GM12878 (cell line): ENCODE measurements at regions not wholly inside any gene's neighbourhood (a gene's known extent, or its start where the extent isn't known, plus 50 kb on each side); places are given as distances from the start of the nearest gene placed in this dataset.

ENCODE experiments used
- ATAC-seq: fragments of 200-7000 bp; cut with Tn5 transposase; 3 replicates; pipeline ENCODE4 v1.9.1; 2020; ENCODE audit warnings: mild to moderate bottlenecking, moderate library complexity
- BruUV-seq: library from RNA; stranded (reverse); fragments of 400-500 nt; replicated peaks from 2 replicates; lab custom pipeline; 2021; lab: Mats Ljungman, UMichigan
- CTCF ChIA-PET: fragments of 300-600 bp; sonication (Branson Sonifier 250); formaldehyde crosslinking; extraction: SDS; loops from one replicate; lab custom pipeline; 2021; ENCODE audit warnings: inconsistent platforms; lab: Yijun Ruan, JAX
- POLR2A ChIA-PET: fragments of 350-600 bp; formaldehyde crosslinking; extraction: SDS; loops from one replicate; lab custom pipeline; 2021; ENCODE audit warnings: inconsistent platforms; lab: Charles Lee
- RAD21 ChIA-PET: fragments of 300-600 bp; sonication (Branson Sonifier 250); formaldehyde crosslinking; loops from one replicate; lab custom pipeline; 2023; ENCODE audit warnings: antibody characterized with exemption; ENCODE audit not compliant: unreplicated experiment; lab: Charles Lee
- SMC1A ChIA-PET: fragments of 300-600 bp; sonication (Branson Sonifier 250); formaldehyde crosslinking; loops from one replicate; lab custom pipeline; 2023; ENCODE audit not compliant: unreplicated experiment, uncharacterized antibody; lab: Charles Lee
- DNase-seq: peaks from one replicate; pipeline ENCODE4 v3.0.0-alpha.2; 2011; ENCODE audit warnings: low read depth, low spot score
- FAIRE-seq: peaks from 3 replicates; lab custom pipeline; 2011; peaks lifted over from hg19 to GRCh38; lab: Jason Lieb, UNC
- H2AFZ ChIP-seq: 2 replicates; pipeline ENCODE4 v1.6.0; 2011; ENCODE audit warnings: low read depth, low read length, control low read depth; ENCODE audit not compliant: control insufficient read depth
- H3K27ac ChIP-seq: 2 replicates; pipeline ENCODE4 v1.5.1; 2011; ENCODE audit warnings: control low read depth; ENCODE audit not compliant: control insufficient read depth, insufficient read depth
- H3K27me3 ChIP-seq, 2 experiments: replicated peaks in 1 of 2; 2 replicates each; pipeline versions ENCODE4 v1.6.0 to v1.6.1; 2011; ENCODE audit warnings: low read length in 1 of 2; ENCODE audit not compliant: control insufficient read depth in 2 of 2, insufficient read depth in 2 of 2
- H3K36me3 ChIP-seq, 2 experiments: 2 replicates each; pipeline ENCODE4 v1.5.1; 2011; ENCODE audit warnings: low read length in 1 of 2; ENCODE audit not compliant: control insufficient read depth in 2 of 2, insufficient read depth in 2 of 2
- H3K4me1 ChIP-seq: 2 replicates; pipeline ENCODE4 v1.6.1; 2011; ENCODE audit warnings: mild to moderate bottlenecking, low read length, moderate library complexity, mixed read lengths; ENCODE audit not compliant: control insufficient read depth, insufficient read depth
- H3K4me2 ChIP-seq: 2 replicates; pipeline ENCODE4 v1.6.0; 2011; ENCODE audit warnings: control low read depth; ENCODE audit not compliant: control insufficient read depth, insufficient read depth
- H3K4me3 ChIP-seq: fragments of 200-600 bp; sonication (generic); 2 replicates; pipeline ENCODE4 v1.5.1; 2016
- H3K79me2 ChIP-seq: 2 replicates; pipeline ENCODE4 v1.6.0; 2011; ENCODE audit warnings: low read length; ENCODE audit not compliant: control insufficient read depth, insufficient read depth
- H3K9ac ChIP-seq: 2 replicates; pipeline ENCODE4 v1.8.0; 2011; ENCODE audit warnings: low read length, control low read depth, mixed read lengths; ENCODE audit not compliant: control insufficient read depth, insufficient read depth
- H3K9me3 ChIP-seq: replicated peaks from 3 replicates; pipeline ENCODE4 v1.5.1; 2011; ENCODE audit warnings: mild to moderate bottlenecking, low read length; ENCODE audit not compliant: control insufficient read depth, insufficient read depth
- H4K20me1 ChIP-seq: 2 replicates; pipeline ENCODE4 v1.6.0; 2011; ENCODE audit not compliant: control insufficient read depth, insufficient read depth
- BRCA1 ChIP-seq: IDR thresholded peaks from 2 replicates; pipeline ENCODE4 v1.6.1; 2011; ENCODE audit warnings: low read depth, low read length, improper control_type of control experiment
- FOS ChIP-seq: IDR thresholded peaks from 3 replicates; pipeline ENCODE4 v1.6.1; 2011; ENCODE audit warnings: borderline replicate concordance; ENCODE audit not compliant: insufficient read length; ENCODE audit errors: extremely low read depth
- HCFC1 ChIP-seq: fragments of 150-350 bp; IDR thresholded peaks from 2 replicates; pipeline ENCODE4 v1.6.1; 2014; ENCODE audit warnings: low read length
- MYB ChIP-seq: fragments of 150-350 bp; IDR thresholded peaks from 2 replicates; pipeline ENCODE4 v1.6.1; 2014; ENCODE audit warnings: mild to moderate bottlenecking, low read depth, low read length, borderline replicate concordance
- NR2C2 ChIP-seq: IDR thresholded peaks from 2 replicates; pipeline ENCODE4 v1.6.1; 2011; ENCODE audit warnings: borderline replicate concordance, low read depth; ENCODE audit not compliant: control insufficient read depth, insufficient read length
- PML ChIP-seq: IDR thresholded peaks from 2 replicates; pipeline ENCODE4 v1.6.1; 2012; ENCODE audit warnings: low read length, inconsistent platforms
- PRDM15 ChIP-seq: fragments of 450-650 bp; formaldehyde crosslinking; IDR thresholded peaks from 2 replicates; pipeline ENCODE4 v1.4.0; 2020; ENCODE audit warnings: mild to moderate bottlenecking, moderate library complexity
- SIX5 ChIP-seq: IDR thresholded peaks from 2 replicates; pipeline ENCODE4 v1.6.1; 2011; ENCODE audit warnings: mild to moderate bottlenecking, low read depth, low read length, moderate library complexity; ENCODE audit not compliant: severe bottlenecking
- TCF12 ChIP-seq: IDR thresholded peaks from 2 replicates; pipeline ENCODE4 v1.6.1; 2011; ENCODE audit warnings: low read depth, mild to moderate bottlenecking, low read length
- WGBS: methylation state at CpG from one replicate; pipeline ENCODE4 v1.1.6; 2016; ENCODE audit warnings: low lambda C conversion rate; ENCODE audit not compliant: insufficient replicate concordance, insufficient coverage; ENCODE audit errors: missing lambda C conversion rate; 5-methylcytosine and 5-hydroxymethylcytosine counted together
- in situ Hi-C: fragments of 300-500 bp; cut with MboI; formaldehyde crosslinking; loops from 9 replicates; pipeline ENCODE4 v1.14.3; 2018; ENCODE audit warnings: mixed read lengths
- intact Hi-C: fragments of 100-400 bp; cut with micrococcal nuclease; formaldehyde crosslinking; loops from one replicate; pipeline ENCODE4 v1.14.2; 2022; ENCODE audit not compliant: unreplicated experiment
- TF ChIP-seq, protein P1 (sequence below): fragments of 450-650 bp; IDR thresholded peaks from 2 replicates; pipeline ENCODE4 v1.6.1; 2016; ENCODE audit warnings: mild to moderate bottlenecking
- TF ChIP-seq, protein P2 (sequence below): fragments of 450-650 bp; IDR thresholded peaks from 2 replicates; pipeline ENCODE4 v1.6.1; 2018; ENCODE audit warnings: borderline replicate concordance, mild to moderate bottlenecking; ENCODE audit not compliant: partially characterized antibody

DNA sequence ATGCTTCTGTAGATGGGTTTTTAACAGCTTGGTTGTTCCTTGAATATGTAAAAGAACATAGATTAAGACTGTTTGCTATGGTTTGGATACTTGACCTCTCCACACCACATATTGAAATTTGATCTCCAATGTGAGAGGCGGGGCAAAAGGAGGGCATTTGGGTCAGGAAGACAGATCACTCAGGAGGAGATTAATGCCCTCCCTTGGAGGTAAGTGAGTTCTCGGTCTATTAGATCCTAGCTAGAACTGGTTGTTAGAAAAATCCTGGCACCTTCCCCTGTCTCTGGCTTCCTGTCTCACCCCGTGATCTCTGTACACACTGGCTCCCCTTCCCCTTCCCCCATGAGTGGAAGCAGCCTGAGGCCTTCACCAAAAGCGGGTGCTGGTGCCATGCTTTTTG, 281.1 kb upstream of the ANKRD55 start:
- Histone ChIP-seq H3K9ac (no peak overlapping the region), H3K36me3 (no peaks in the 10 kb centered on the region), H3K27ac (no peak overlapping the region), H3K79me2 (no peaks in the 10 kb centered on the region), H3K4me2 (no peak overlapping the region), H3K4me3 (no peak overlapping the region), H4K20me1 (no peaks in the 10 kb centered on the region), H3K4me1 (no peaks in the 10 kb centered on the region), H2AFZ (no peak overlapping the region), H3K27me3 (no peaks in the 10 kb centered on the region; a peak in 1 of 4 replicates), H3K9me3 (no peaks in the 10 kb centered on the region)
- ChIA-PET RAD21 (interaction anchor here (1.3 kb wide), 1 partner anchor 34 kb away, joined by 4 read pairs; no protein-coding TSS in a partner anchor), CTCF (no interaction called here), POLR2A (no interaction called here), SMC1A (interaction anchor here (0.6 to 1.1 kb wide), 3 partner anchors 96 to 794 kb away, joined by 3 read pairs; no protein-coding TSS in a partner anchor)
- BruUV-seq: no TSS peak
- 35% methylated on average over 4 of the region's 4 CpGs for WGBS
- TF ChIP-seq FOS (no peak), TCF12 (no peak), PRDM15 (CRISPR knock-in tag) (no peak), HCFC1 (no peak), BRCA1 (no peak), PML (no peak), SIX5 (no peak), NR2C2 (no peak), MYB (no peak)
- TF ChIP-seq, protein P1, sequence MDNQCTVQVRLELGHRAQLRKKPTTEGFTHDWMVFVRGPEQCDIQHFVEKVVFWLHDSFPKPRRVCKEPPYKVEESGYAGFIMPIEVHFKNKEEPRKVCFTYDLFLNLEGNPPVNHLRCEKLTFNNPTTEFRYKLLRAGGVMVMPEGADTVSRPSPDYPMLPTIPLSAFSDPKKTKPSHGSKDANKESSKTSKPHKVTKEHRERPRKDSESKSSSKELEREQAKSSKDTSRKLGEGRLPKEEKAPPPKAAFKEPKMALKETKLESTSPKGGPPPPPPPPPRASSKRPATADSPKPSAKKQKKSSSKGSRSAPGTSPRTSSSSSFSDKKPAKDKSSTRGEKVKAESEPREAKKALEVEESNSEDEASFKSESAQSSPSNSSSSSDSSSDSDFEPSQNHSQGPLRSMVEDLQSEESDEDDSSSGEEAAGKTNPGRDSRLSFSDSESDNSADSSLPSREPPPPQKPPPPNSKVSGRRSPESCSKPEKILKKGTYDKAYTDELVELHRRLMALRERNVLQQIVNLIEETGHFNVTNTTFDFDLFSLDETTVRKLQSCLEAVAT: no peak
- TF ChIP-seq, protein P2, sequence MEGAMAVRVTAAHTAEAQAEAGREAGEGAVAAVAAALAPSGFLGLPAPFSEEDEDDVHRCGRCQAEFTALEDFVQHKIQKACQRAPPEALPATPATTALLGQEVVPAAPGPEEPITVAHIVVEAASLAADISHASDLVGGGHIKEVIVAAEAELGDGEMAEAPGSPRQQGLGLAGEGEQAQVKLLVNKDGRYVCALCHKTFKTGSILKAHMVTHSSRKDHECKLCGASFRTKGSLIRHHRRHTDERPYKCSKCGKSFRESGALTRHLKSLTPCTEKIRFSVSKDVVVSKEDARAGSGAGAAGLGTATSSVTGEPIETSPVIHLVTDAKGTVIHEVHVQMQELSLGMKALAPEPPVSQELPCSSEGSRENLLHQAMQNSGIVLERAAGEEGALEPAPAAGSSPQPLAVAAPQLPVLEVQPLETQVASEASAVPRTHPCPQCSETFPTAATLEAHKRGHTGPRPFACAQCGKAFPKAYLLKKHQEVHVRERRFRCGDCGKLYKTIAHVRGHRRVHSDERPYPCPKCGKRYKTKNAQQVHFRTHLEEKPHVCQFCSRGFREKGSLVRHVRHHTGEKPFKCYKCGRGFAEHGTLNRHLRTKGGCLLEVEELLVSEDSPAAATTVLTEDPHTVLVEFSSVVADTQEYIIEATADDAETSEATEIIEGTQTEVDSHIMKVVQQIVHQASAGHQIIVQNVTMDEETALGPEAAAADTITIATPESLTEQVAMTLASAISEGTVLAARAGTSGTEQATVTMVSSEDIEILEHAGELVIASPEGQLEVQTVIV: no peak
- in situ Hi-C loops: no loop called here
- FAIRE-seq: no peak
- intact Hi-C loops: no loop called here
- no peak for DNase-seq
- no peak for ATAC-seq
